CD4-positive, alpha-beta memory T cell (primary cell): ENCODE measurements at regions not wholly inside any gene's neighbourhood (a gene's known extent, or its start where the extent isn't known, plus 50 kb on each side); places are given as distances from the start of the nearest gene placed in this dataset.

Source experiments
- CTCF ChIA-PET: fragments of 350-600 bp; sonication (Branson Sonifier 250); formaldehyde crosslinking; loops from one replicate; lab custom pipeline; 2021; ENCODE audit warnings: inconsistent platforms; ENCODE audit not compliant: partially characterized antibody; lab: Charles Lee
- POLR2A ChIA-PET: fragments of 350-600 bp; sonication (Branson Sonifier 250); formaldehyde crosslinking; loops from one replicate; lab custom pipeline; 2021; ENCODE audit not compliant: partially characterized antibody; lab: Charles Lee
- DNase-seq, 5 donors: peaks; one replicate each; pipeline versions ENCODE4 v3.0.0 to v3.0.0-alpha.2; 2020 to 2022; ENCODE audit warnings: mixed read lengths in 1 of 5
- H3K27ac ChIP-seq: one replicate; pipeline ENCODE4 v1.7.0; 2013; ENCODE audit warnings: low read depth, low read length
- H3K27me3 ChIP-seq: 2 replicates; pipeline ENCODE4 v1.7.0; 2013; ENCODE audit warnings: mild to moderate bottlenecking, low read length, moderate library complexity; ENCODE audit not compliant: insufficient read depth
- H3K36me3 ChIP-seq: 2 replicates; pipeline ENCODE4 v1.7.0; 2013; ENCODE audit warnings: mild to moderate bottlenecking, low read length, moderate library complexity; ENCODE audit not compliant: insufficient read depth
- H3K4me1 ChIP-seq: 2 replicates; pipeline ENCODE4 v1.7.0; 2013; ENCODE audit warnings: mild to moderate bottlenecking, low read length, moderate library complexity; ENCODE audit not compliant: insufficient read depth
- H3K4me3 ChIP-seq, 2 donors: one replicate each; pipeline ENCODE4 v1.7.0; 2013; ENCODE audit warnings: low read length in 2 of 2, mild to moderate bottlenecking in 1 of 2
- H3K9me3 ChIP-seq, 2 donors: one replicate each; pipeline ENCODE4 v1.7.0; 2013; ENCODE audit warnings: low read length in 2 of 2, control low read depth in 1 of 2; ENCODE audit not compliant: control insufficient read depth in 1 of 2
- H3K27ac Mint-ChIP-seq, 7 donors: one replicate each; pipeline ENCODE4 v1.8.0; 2020 to 2021; ENCODE audit warnings: mixed read lengths in 7 of 7, mild to moderate bottlenecking in 6 of 7, inconsistent platforms in 3 of 7, moderate library complexity in 3 of 7
- H3K27me3 Mint-ChIP-seq, 2 donors: one replicate each; pipeline ENCODE4 v1.8.0; 2020 to 2021; ENCODE audit warnings: mixed read lengths in 2 of 2
- H3K36me3 Mint-ChIP-seq, 2 donors: one replicate each; pipeline ENCODE4 v1.8.0; 2020 to 2021; ENCODE audit warnings: mixed read lengths in 2 of 2, inconsistent platforms in 1 of 2, mild to moderate bottlenecking in 1 of 2
- H3K4me1 Mint-ChIP-seq, 4 donors: one replicate each; pipeline ENCODE4 v1.8.0; 2020 to 2021; ENCODE audit warnings: mixed read lengths in 4 of 4, mild to moderate bottlenecking in 1 of 4
- H3K4me3 Mint-ChIP-seq, 8 donors: one replicate each; pipeline ENCODE4 v1.8.0; 2020 to 2021; ENCODE audit warnings: mixed read lengths in 8 of 8, mild to moderate bottlenecking in 7 of 8, moderate library complexity in 6 of 8, inconsistent platforms in 3 of 8
- H3K9me3 Mint-ChIP-seq, 8 donors: one replicate each; pipeline ENCODE4 v1.8.0; 2020 to 2021; ENCODE audit warnings: mixed read lengths in 8 of 8, mild to moderate bottlenecking in 5 of 8, inconsistent platforms in 3 of 8, moderate library complexity in 1 of 8
- intact Hi-C: fragments of 100-400 bp; cut with micrococcal nuclease; formaldehyde crosslinking; loops from one replicate; pipeline ENCODE4 v1.15.1; 2023

DNA sequence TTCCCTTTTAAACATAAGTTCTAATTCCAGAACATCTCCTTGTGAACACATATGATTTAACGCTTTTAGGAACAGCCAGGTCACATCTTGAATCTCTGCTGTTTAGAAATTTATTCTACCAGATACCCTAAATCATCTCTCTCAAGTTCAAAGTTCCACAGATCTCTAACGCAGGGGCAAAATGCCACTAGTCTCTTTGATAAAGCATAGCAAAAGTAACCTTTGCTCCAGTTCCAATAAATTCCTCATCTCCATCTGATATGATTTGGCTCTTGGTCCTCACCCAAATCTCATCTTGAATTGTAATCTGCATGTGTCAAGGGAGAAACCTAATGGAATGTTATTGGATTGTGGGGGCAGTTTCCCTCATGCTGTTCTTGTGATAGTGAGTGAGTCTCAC is 96.3 kb upstream of the PLEKHA5 start:
- intact Hi-C loops = no loop called here
- POLR2A ChIA-PET = no interaction called here
- Mint-ChIP-seq H3K4me3 (no peak overlapping the region), H3K27me3 (peaks cover 0 to 7% of the 10 kb centered on the region in 2 donors), H3K9me3 (peaks cover 0 to 12% (median 5%) of the 10 kb centered on the region in 8 donors), H3K4me1 (no peaks in the 10 kb centered on the region), H3K27ac (no peak overlapping the region), H3K36me3 (no peaks in the 10 kb centered on the region)
- Histone ChIP-seq H3K27ac (no peak overlapping the region), H3K4me3 (no peak overlapping the region), H3K4me1 (no peaks in the 10 kb centered on the region), H3K27me3 (no peaks in the 10 kb centered on the region), H3K9me3 (no peaks in the 10 kb centered on the region), H3K36me3 (no peaks in the 10 kb centered on the region)
- CTCF ChIA-PET = no interaction called here
- DNase-seq = no peak

DNA sequence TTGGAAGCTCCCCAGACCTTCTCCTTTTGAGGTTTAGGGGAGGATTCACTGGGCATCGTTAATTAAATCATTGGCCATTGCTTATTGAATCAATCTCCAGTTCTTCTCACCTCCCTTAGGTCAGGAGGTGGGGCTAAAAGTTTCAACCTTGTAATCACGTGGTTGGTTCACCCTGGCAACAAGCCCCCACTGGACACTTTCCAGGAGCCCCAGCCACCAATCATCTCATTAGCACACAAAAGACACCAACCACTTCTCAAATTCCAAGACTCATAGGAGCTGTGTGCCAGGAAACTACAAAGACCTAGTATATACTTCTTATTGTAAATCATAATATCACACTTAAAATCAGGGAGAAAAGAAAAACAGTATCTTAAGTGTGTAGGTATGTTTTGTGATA is 94.6 kb upstream of the PLEKHA5 start:
- intact Hi-C loops = no loop called here
- Mint-ChIP-seq H3K4me1 (no peaks in the 10 kb centered on the region), H3K4me3 (no peak overlapping the region), H3K27ac (no peak overlapping the region), H3K36me3 (no peaks in the 10 kb centered on the region), H3K9me3 (peaks cover 2 to 12% (median 5%) of the 10 kb centered on the region in 8 donors), H3K27me3 (peaks cover 2 to 7% of the 10 kb centered on the region in 2 donors)
- H3K27ac ChIP-seq = no peak overlapping the region
- CTCF ChIA-PET = no interaction called here
- no peak for DNase-seq
- H3K36me3 ChIP-seq = no peaks in the 10 kb centered on the region
- no peak overlapping the region for H3K4me3 ChIP-seq
- POLR2A ChIA-PET = no interaction called here
- no peaks in the 10 kb centered on the region for H3K4me1 ChIP-seq
- H3K9me3 ChIP-seq = no peaks in the 10 kb centered on the region
- H3K27me3 ChIP-seq = no peaks in the 10 kb centered on the region

DNA sequence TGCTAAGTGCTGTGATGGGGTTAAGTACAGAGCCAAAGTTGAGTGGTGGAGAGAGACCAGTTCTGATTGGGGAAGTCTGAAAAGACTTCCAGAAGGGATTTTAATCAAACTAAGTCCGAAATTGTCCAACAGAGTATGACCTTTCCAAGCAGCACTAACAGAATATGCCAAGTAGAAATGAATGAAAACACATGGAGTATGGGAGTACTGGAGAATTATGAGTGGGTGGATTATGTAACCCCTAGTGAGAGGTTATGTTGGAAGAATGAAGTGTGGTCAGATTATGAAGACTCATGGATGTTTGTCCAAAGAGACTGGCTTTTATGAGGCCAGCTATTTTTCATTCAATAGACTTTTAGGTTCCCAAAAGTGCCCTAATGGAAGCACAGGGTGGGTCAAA is 94.0 kb upstream of the PLEKHA5 start:
- H3K36me3 Mint-ChIP-seq = no peaks in the 10 kb centered on the region

DNA sequence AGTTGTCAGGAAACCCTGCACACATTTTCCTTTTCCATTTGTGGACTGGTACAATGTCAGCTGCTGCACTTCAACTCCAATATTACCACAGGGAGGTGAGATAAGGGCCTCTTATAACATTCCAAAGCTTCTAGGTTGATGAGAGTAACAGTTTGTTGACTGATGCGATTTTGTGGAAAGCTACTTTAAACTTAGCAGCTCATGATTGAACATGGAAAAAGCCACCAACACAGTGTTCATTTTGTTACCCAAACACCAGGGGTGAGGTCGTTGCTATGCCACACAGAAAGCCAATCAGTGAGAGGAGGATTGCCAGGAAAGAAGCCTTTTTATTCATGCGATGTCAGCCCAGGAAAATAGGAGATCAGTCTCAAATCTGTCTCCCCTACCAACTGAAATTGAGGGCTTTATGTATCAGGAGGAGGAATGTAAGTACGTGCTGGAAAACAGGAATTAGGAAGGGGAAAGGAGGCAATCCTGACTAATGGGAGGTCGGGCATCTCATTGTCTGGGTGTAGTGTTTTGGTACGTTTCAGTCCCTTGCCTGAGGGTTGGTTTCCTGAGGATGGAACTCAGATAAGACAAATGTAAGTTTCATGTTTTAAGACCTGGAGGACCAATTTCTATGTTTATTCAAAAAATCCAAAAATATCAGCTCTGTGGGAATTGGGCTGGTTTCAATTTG is 92.7 kb upstream of the PLEKHA5 start:
- Mint-ChIP-seq H3K27me3 (peaks cover 4% of the 10 kb centered on the region in 2 donors), H3K4me3 (no peak overlapping the region), H3K9me3 (peaks cover 2 to 12% (median 4%) of the 10 kb centered on the region in 8 donors), H3K4me1 (no peaks in the 10 kb centered on the region), H3K27ac (no peak overlapping the region), H3K36me3 (no peaks in the 10 kb centered on the region)
- Histone ChIP-seq H3K9me3 (no peaks in the 10 kb centered on the region), H3K27ac (no peak overlapping the region), H3K27me3 (no peaks in the 10 kb centered on the region), H3K36me3 (no peaks in the 10 kb centered on the region), H3K4me1 (no peaks in the 10 kb centered on the region), H3K4me3 (no peak overlapping the region)
- ChIA-PET CTCF (no interaction called here), POLR2A (no interaction called here)
- no peak for DNase-seq
- intact Hi-C loops = no loop called here

More for the DNA sequence above, 94.0 kb upstream of the PLEKHA5 start:
- Histone ChIP-seq H3K4me3 (no peak overlapping the region), H3K4me1 (no peaks in the 10 kb centered on the region), H3K27me3 (no peaks in the 10 kb centered on the region), H3K9me3 (no peaks in the 10 kb centered on the region), H3K27ac (no peak overlapping the region), H3K36me3 (no peaks in the 10 kb centered on the region)
- peak overlapping the region in 1 of 7 donors; percentile 9 for H3K27ac Mint-ChIP-seq
- peaks cover 2 to 7% of the 10 kb centered on the region in 2 donors for H3K27me3 Mint-ChIP-seq
- ChIA-PET POLR2A (no interaction called here), CTCF (no interaction called here)
- H3K9me3 Mint-ChIP-seq = peaks cover 2 to 12% (median 5%) of the 10 kb centered on the region in 8 donors
- intact Hi-C loops = no loop called here
- no peaks in the 10 kb centered on the region for H3K4me1 Mint-ChIP-seq
- no peak for DNase-seq
- no peak overlapping the region for H3K4me3 Mint-ChIP-seq

DNA sequence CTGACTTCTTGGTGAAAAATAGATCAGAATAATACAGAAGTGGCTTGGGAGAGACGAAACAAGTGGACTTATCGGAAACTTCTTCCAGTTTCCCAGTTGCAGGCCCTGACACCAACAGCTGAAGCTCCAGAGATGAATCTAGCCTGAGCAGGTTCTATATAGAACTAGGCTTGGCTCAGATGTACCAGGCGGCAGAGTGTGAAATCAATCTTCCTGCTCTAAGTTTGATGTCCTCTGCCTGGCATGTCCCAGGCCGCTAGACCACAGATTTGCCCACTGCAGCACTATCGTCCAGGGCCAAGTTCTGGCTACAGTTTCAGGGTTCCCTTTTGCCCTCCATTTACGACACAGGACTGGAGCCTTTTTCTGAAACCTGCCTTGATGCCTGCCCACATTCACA is 91.3 kb upstream of the PLEKHA5 start:
- CTCF ChIA-PET = no interaction called here
- POLR2A ChIA-PET = no interaction called here
- intact Hi-C loops = no loop called here
- no peaks in the 10 kb centered on the region for H3K4me1 ChIP-seq
- H3K4me3 ChIP-seq = no peak overlapping the region
- no peaks in the 10 kb centered on the region for H3K4me1 Mint-ChIP-seq
- no peak overlapping the region for H3K4me3 Mint-ChIP-seq
- H3K27ac Mint-ChIP-seq = no peak overlapping the region
- no peaks in the 10 kb centered on the region for H3K36me3 Mint-ChIP-seq
- no peaks in the 10 kb centered on the region for H3K27me3 ChIP-seq
- peaks cover 0 to 5% (median 2%) of the 10 kb centered on the region in 8 donors for H3K9me3 Mint-ChIP-seq
- H3K27ac ChIP-seq = no peak overlapping the region
- no peaks in the 10 kb centered on the region for H3K9me3 ChIP-seq
- DNase-seq = no peak
- peaks cover 4 to 6% of the 10 kb centered on the region in 2 donors for H3K27me3 Mint-ChIP-seq
- no peaks in the 10 kb centered on the region for H3K36me3 ChIP-seq

DNA sequence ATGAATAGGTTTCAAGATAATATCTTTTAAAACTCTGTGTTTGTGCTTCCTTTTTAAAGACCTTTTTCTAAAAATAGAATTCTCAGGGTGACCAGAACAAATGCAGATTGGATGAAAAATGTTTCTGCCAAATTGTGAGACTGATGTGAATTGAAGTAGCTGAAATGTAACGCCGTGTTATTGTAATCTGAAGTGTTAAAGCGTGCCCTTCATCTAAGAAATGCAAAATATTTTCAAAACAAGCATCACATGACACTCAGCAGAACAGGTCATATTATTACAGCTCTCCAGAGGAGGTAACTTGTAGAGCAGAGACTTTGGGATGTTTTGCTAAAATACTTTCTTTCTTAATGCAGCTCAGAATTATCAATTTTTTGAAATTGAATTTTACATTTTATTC is 90.0 kb upstream of the PLEKHA5 start:
- POLR2A ChIA-PET = no interaction called here
- CTCF ChIA-PET = no interaction called here
- H3K4me3 Mint-ChIP-seq = no peak overlapping the region

DNA sequence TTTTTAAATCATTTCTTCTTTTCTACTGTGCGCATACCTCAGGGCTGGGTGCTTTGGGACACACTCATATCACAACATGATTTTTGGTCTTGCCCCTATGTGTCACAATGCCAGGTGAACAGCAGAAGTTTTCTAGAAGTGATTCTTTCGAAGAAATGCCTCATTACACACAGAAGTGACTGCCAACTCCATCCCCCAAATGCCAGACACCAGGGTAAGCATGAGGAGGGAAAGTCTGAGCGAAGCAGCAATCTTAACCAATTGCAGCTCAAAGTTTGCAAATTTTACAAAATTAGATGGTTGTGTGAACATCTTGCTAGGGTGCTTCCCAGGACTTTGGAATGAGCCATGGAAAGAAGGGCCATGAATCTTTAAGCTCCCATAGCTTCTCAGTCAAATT is 87.3 kb upstream of the PLEKHA5 start:
- no peak overlapping the region for H3K4me3 ChIP-seq
- no peaks in the 10 kb centered on the region for H3K36me3 ChIP-seq
- H3K27me3 ChIP-seq = no peaks in the 10 kb centered on the region
- CTCF ChIA-PET = no interaction called here
- peaks cover 0 to 4% (median 0%) of the 10 kb centered on the region in 8 donors for H3K9me3 Mint-ChIP-seq
- H3K27me3 Mint-ChIP-seq = peaks cover 2 to 6% of the 10 kb centered on the region in 2 donors
- intact Hi-C loops = no loop called here
- no peak overlapping the region for H3K4me3 Mint-ChIP-seq
- H3K27ac ChIP-seq = no peak overlapping the region
- no peak overlapping the region for H3K27ac Mint-ChIP-seq
- no peaks in the 10 kb centered on the region for H3K36me3 Mint-ChIP-seq
- POLR2A ChIA-PET = no interaction called here
- H3K4me1 Mint-ChIP-seq = no peaks in the 10 kb centered on the region
- DNase-seq = no peak
- H3K4me1 ChIP-seq = no peaks in the 10 kb centered on the region
- no peaks in the 10 kb centered on the region for H3K9me3 ChIP-seq

More for the DNA sequence above, 90.0 kb upstream of the PLEKHA5 start:
- no peaks in the 10 kb centered on the region for H3K4me1 Mint-ChIP-seq
- H3K27ac Mint-ChIP-seq = no peak overlapping the region
- Histone ChIP-seq H3K4me1 (no peaks in the 10 kb centered on the region), H3K4me3 (no peak overlapping the region), H3K27ac (no peak overlapping the region), H3K36me3 (no peaks in the 10 kb centered on the region), H3K27me3 (no peaks in the 10 kb centered on the region), H3K9me3 (no peaks in the 10 kb centered on the region)
- peaks cover 4 to 6% of the 10 kb centered on the region in 2 donors for H3K27me3 Mint-ChIP-seq
- DNase-seq = no peak
- H3K36me3 Mint-ChIP-seq = no peaks in the 10 kb centered on the region
- intact Hi-C loops = no loop called here
- H3K9me3 Mint-ChIP-seq = peaks cover 0 to 4% (median 1%) of the 10 kb centered on the region in 8 donors
